ENCODE measurements at regions not wholly inside any gene's neighbourhood (a gene's known extent, or its start where the extent isn't known, plus 50 kb on each side); places are given as distances from the start of the nearest gene placed in this dataset.
"Not testable (repeated sequence)": the region's sequence is repeated elsewhere in the genome, so short reads cannot be mapped to it uniquely, and the experiment has no call there.

GRCh38 chr7:96781919-96782318 is 72.3 kb upstream of the SEM1 start:
- no peak for TF ChIP-seq CTCF (IDR thresholded peaks at IDR 0.05; ENCODE audit: insufficient read depth, low read length, missing control alignments)
- H3K4me3 ChIP-seq (ENCODE audit: low read depth, low read length), result no peak overlapping the region
- DNase-seq (ENCODE audit: low read depth, low spot score), result no peak
- POLR2A ChIA-PET, result no interaction called here
- CTCF ChIA-PET, result no interaction called here

DNA sequence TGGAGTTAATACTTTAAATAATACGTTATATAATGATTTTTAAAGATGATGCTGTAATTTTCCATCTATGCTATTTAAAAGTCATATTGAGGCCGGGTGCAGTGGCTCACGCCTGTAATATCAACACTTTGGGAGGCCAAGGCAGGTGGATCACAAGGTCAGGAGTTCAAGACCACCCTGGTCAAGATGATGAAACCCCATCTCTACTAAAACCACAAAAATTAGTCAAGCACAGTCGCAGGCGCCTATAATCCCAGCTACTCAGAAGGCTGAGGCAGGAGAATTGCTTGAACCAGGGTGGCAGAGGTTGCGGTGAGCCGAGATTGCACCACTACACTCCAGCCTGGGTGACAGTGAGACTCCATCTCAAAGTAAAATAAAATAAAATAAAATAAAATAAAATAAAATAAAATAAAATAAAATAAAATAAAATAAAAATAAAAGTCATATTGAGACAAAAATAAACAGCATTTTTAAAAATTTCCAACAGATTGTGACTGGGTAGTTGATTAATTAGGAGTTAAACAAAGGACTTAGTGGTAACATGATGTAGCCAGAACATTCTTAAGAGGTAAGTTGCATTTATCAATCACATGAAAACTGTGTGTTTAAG is 73.1 kb upstream of the SEM1 start:
- DNase-seq (ENCODE audit: low read depth, low spot score); H3K4me3 ChIP-seq (ENCODE audit: low read depth, low read length); POLR2A ChIA-PET: not testable (repeated sequence)

GRCh38 chr7:96784597-96784996 is 75.0 kb upstream of the SEM1 start:
- CTCF ChIA-PET, result no interaction called here
- no peak for DNase-seq (ENCODE audit: low read depth, low spot score)
- POLR2A ChIA-PET, result no interaction called here
- TF ChIP-seq CTCF (IDR thresholded peaks at IDR 0.05; ENCODE audit: insufficient read depth, low read length, missing control alignments), result no peak
- H3K4me3 ChIP-seq (ENCODE audit: low read depth, low read length), result no peak overlapping the region

More for the DNA sequence above, 73.1 kb upstream of the SEM1 start:
- CTCF ChIA-PET, result not testable (repeated sequence)

GRCh38 chr7:96786261-96786997 is 76.8 kb upstream of the SEM1 start:
- DNase-seq (ENCODE audit: low read depth, low spot score), result no peak
- CTCF ChIA-PET, result no interaction called here
- TF ChIP-seq CTCF (IDR thresholded peaks at IDR 0.05; ENCODE audit: insufficient read depth, low read length, missing control alignments), result no peak
- no peak overlapping the region for H3K4me3 ChIP-seq (ENCODE audit: low read depth, low read length)
- POLR2A ChIA-PET, result no interaction called here

DNA sequence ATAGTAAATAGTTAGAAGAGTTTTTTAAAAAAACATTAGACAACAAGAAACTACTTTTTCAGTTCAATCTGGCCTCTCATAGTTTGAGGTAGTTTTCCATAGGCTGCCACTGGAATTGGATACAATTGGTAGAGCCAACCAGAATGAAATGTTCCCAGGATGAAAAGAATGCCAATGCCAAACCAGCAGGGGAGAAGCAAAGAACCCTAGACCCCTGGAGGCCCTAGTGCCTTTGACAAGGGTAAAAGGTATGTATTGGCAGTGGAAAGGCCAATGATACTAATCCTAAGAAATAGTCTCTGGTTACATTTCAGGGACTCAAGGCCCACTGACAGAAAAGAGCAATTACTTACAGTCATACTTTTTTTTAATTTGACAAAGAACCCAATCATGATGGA is 77.4 kb upstream of the SEM1 start:
- CTCF ChIA-PET, result no interaction called here
- no peak overlapping the region for H3K4me3 ChIP-seq (ENCODE audit: low read depth, low read length)
- TF ChIP-seq CTCF (IDR thresholded peaks at IDR 0.05; ENCODE audit: insufficient read depth, low read length, missing control alignments), result no peak
- POLR2A ChIA-PET, result no interaction called here
- DNase-seq (ENCODE audit: low read depth, low spot score), result no peak

DNA sequence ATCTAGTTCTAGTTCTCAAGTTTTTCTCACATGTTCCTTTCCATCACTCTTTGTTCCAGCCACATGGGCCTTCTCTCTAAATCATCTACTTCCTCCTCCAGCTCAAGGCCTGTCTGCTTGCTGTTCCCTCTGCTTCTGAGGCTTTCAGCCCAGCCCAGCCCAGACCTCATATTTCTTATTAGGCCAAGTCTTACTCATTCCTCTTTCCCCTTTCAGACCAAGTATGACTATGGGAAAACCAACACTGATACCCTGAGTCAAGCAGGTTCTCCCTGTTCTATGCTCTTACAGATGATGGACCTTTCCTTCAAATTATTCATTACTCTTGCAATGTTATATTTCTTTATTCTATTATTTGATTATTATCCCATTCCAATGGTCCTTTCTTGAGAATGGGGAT is 80.3 kb upstream of the SEM1 start:
- H3K4me3 ChIP-seq (ENCODE audit: low read depth, low read length), result no peak overlapping the region
- CTCF ChIA-PET, result no interaction called here
- POLR2A ChIA-PET, result no interaction called here
- TF ChIP-seq CTCF (IDR thresholded peaks at IDR 0.05; ENCODE audit: insufficient read depth, low read length, missing control alignments), result no peak
- no peak for DNase-seq (ENCODE audit: low read depth, low spot score)

DNA sequence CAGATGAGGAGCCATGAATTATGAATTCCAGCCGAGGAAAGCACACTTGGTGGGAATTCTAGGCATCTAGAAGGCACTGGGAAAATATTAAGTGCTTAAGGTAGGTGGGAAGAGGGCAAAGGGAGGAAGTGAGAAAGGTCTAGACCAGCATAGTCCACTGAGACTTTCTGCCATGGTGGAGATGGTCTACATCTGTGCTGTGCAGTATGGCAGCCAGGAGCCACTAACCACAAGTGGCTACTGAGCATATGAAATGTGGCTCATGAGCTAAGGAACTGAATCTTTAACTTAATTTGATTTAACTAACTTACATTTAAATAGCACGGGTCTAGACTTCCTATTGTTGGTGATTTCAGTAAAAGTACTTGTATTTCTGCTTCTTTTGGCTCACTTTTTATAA is 82.5 kb upstream of the SEM1 start:
- CTCF ChIA-PET, result no interaction called here
- POLR2A ChIA-PET, result no interaction called here

More for the DNA sequence above, 82.5 kb upstream of the SEM1 start:
- no peak for DNase-seq (ENCODE audit: low read depth, low spot score)
- no peak for TF ChIP-seq CTCF (IDR thresholded peaks at IDR 0.05; ENCODE audit: insufficient read depth, low read length, missing control alignments)
- no peak overlapping the region for H3K4me3 ChIP-seq (ENCODE audit: low read depth, low read length)
